H1 (cell line): ENCODE measurements at regions not wholly inside any gene's neighbourhood (a gene's known extent, or its start where the extent isn't known, plus 50 kb on each side); places are given as distances from the start of the nearest gene placed in this dataset.

Source experiments
- CTCF ChIA-PET: fragments of 300-600 bp; sonication (Branson Sonifier 250); formaldehyde crosslinking; loops from one replicate; lab custom pipeline; 2021; ENCODE audit not compliant: partially characterized antibody; lab: Charles Lee
- POLR2A ChIA-PET: fragments of 300-600 bp; sonication (Branson Sonifier 250); formaldehyde crosslinking; loops from one replicate; lab custom pipeline; 2021; ENCODE audit warnings: inconsistent platforms; ENCODE audit not compliant: partially characterized antibody; lab: Charles Lee
- DNase-seq, 2 experiments: peaks; one replicate each; pipeline versions ENCODE4 v3.0.0 to v3.0.0-alpha.2; 2010 to 2022; ENCODE audit warnings: low spot score in 2 of 2, low read depth in 1 of 2, mixed read lengths in 1 of 2
- FAIRE-seq: peaks from 2 replicates; lab custom pipeline; 2011; peaks lifted over from hg19 to GRCh38; lab: Jason Lieb, UNC
- H2AFZ ChIP-seq: 2 replicates; pipeline ENCODE4 v1.8.1; 2012; ENCODE audit warnings: low read length, inconsistent platforms
- H2AK5ac ChIP-seq: 2 replicates; pipeline ENCODE4 v1.6.1; 2013; ENCODE audit warnings: low read depth, low read length
- H2BK120ac ChIP-seq: replicated peaks from 2 replicates; pipeline ENCODE3; 2013; ENCODE audit warnings: low read depth, low read length, inconsistent platforms
- H2BK12ac ChIP-seq: 2 replicates; pipeline ENCODE4 v1.6.1; 2013; ENCODE audit warnings: low read depth, low read length
- H2BK15ac ChIP-seq: 2 replicates; pipeline ENCODE4 v1.6.1; 2013; ENCODE audit warnings: low read length
- H2BK20ac ChIP-seq: 2 replicates; pipeline ENCODE4 v1.6.1; 2013; ENCODE audit warnings: low read length
- H2BK5ac ChIP-seq: 2 replicates; pipeline ENCODE4 v1.6.1; 2013; ENCODE audit warnings: low read depth, low read length
- H3K14ac ChIP-seq: 2 replicates; pipeline ENCODE4 v1.6.1; 2013; ENCODE audit warnings: inconsistent platforms; ENCODE audit not compliant: insufficient read length
- H3K18ac ChIP-seq: 2 replicates; pipeline ENCODE4 v1.6.1; 2013; ENCODE audit warnings: low read length; ENCODE audit errors: extremely low read depth
- H3K23ac ChIP-seq: 2 replicates; pipeline ENCODE4 v1.6.1; 2013; ENCODE audit warnings: inconsistent platforms; ENCODE audit not compliant: insufficient read length
- H3K23me2 ChIP-seq: 2 replicates; pipeline ENCODE4 v1.6.1; 2013; ENCODE audit warnings: low read depth, low read length
- H3K27ac ChIP-seq: 2 replicates; pipeline ENCODE4 v1.6.1; 2011; ENCODE audit warnings: low read depth, low read length, inconsistent platforms
- H3K27me3 ChIP-seq, 4 experiments: replicated peaks in 1 of 4; 1 replicate in 1 of 4; 2 replicates in 3 of 4; pipeline versions ENCODE4 v1.6.1 to v1.8.1; 2011 to 2013; ENCODE audit warnings: low read length in 3 of 4, mild to moderate bottlenecking in 3 of 4, inconsistent platforms in 2 of 4, mixed read lengths in 2 of 4, moderate library complexity in 1 of 4; ENCODE audit not compliant: control insufficient read depth in 3 of 4, insufficient read depth in 3 of 4; ENCODE audit errors: extremely low read depth in 1 of 4
- H3K36me3 ChIP-seq, 4 experiments: 2 replicates each; pipeline versions ENCODE4 v1.6.1 to v1.8.1; 2011 to 2013; ENCODE audit warnings: mild to moderate bottlenecking in 4 of 4, low read length in 3 of 4, moderate library complexity in 2 of 4, control low read depth in 1 of 4, inconsistent platforms in 1 of 4; ENCODE audit not compliant: insufficient read depth in 4 of 4, control insufficient read depth in 2 of 4
- H3K4ac ChIP-seq: replicated peaks from 2 replicates; pipeline ENCODE3; 2013; ENCODE audit warnings: low read length, low read depth, mixed read lengths, inconsistent platforms; ENCODE audit not compliant: insufficient read length
- H3K4me1 ChIP-seq, 4 experiments: replicated peaks in 1 of 4; 1 replicate in 1 of 4; 2 replicates in 3 of 4; pipeline versions ENCODE4 v1.6.1 to v1.8.1; 2011 to 2013; ENCODE audit warnings: low read length in 3 of 4, inconsistent platforms in 2 of 4, mixed read lengths in 1 of 4; ENCODE audit not compliant: insufficient read depth in 4 of 4, control insufficient read depth in 3 of 4
- H3K4me2 ChIP-seq, 2 experiments: 2 replicates each; pipeline versions ENCODE4 v1.6.1 to v1.8.1; 2011 to 2013; ENCODE audit warnings: low read depth in 2 of 2, low read length in 2 of 2, control low read depth in 1 of 2, inconsistent platforms in 1 of 2, mild to moderate bottlenecking in 1 of 2; ENCODE audit not compliant: insufficient read depth in 1 of 2
- H3K4me3 ChIP-seq, 4 experiments: fragments of 200-600, 300-600 bp in 1 of 4; sonication (generic), shearing (Covaris generic), sonication (Bioruptor Twin) in 1 of 4; 2 replicates each; pipeline versions ENCODE4 v1.5.1 to v1.8.1; 2011 to 2016; ENCODE audit warnings: low read length in 4 of 4, low read depth in 3 of 4, control low read depth in 2 of 4, inconsistent platforms in 2 of 4, mild to moderate bottlenecking in 2 of 4, mixed read lengths in 1 of 4, moderate library complexity in 1 of 4; ENCODE audit not compliant: insufficient read depth in 2 of 4; ENCODE audit errors: extremely low read depth in 1 of 4
- H3K56ac ChIP-seq: replicated peaks from 2 replicates; pipeline ENCODE3; 2013; ENCODE audit warnings: low read depth, mild to moderate bottlenecking, mixed read lengths, low read length, inconsistent platforms; ENCODE audit not compliant: insufficient read length
- H3K79me1 ChIP-seq: 2 replicates; pipeline ENCODE4 v1.6.1; 2013; ENCODE audit warnings: low read depth, low read length, control low read depth
- H3K79me2 ChIP-seq, 2 experiments: 2 replicates each; pipeline versions ENCODE4 v1.6.1 to v1.8.1; 2012 to 2013; ENCODE audit warnings: low read length in 2 of 2, mild to moderate bottlenecking in 2 of 2, inconsistent platforms in 1 of 2; ENCODE audit not compliant: insufficient read depth in 2 of 2, control insufficient read depth in 1 of 2
- H3K9ac ChIP-seq, 4 experiments: replicated peaks in 1 of 4; 1 replicate in 1 of 4; 2 replicates in 3 of 4; pipeline versions ENCODE4 v1.6.1 to v1.8.1; 2011 to 2013; ENCODE audit warnings: low read depth in 3 of 4, low read length in 3 of 4, control low read depth in 2 of 4, mild to moderate bottlenecking in 2 of 4, moderate library complexity in 2 of 4, inconsistent platforms in 1 of 4; ENCODE audit errors: extremely low read depth in 1 of 4
- H3K9me3 ChIP-seq, 2 experiments: 2 replicates each; pipeline versions ENCODE4 v1.6.1 to v1.8.1; 2012 to 2013; ENCODE audit warnings: mild to moderate bottlenecking in 2 of 2, moderate library complexity in 2 of 2, control low read depth in 1 of 2, inconsistent platforms in 1 of 2, low read depth in 1 of 2, low read length in 1 of 2, mixed read lengths in 1 of 2; ENCODE audit not compliant: insufficient read depth in 2 of 2
- H4K20me1 ChIP-seq, 2 experiments: replicated peaks in 1 of 2; 2 replicates each; pipeline versions ENCODE3 to v1.8.1; 2011 to 2013; ENCODE audit warnings: inconsistent platforms in 2 of 2, low read length in 2 of 2, mild to moderate bottlenecking in 1 of 2; ENCODE audit not compliant: insufficient read depth in 2 of 2, control insufficient read depth in 1 of 2
- H4K5ac ChIP-seq: 2 replicates; pipeline ENCODE4 v1.6.1; 2013; ENCODE audit warnings: low read length, low read depth, mixed read lengths, inconsistent platforms; ENCODE audit not compliant: insufficient read length
- H4K8ac ChIP-seq: 2 replicates; pipeline ENCODE4 v1.8.0; 2013; ENCODE audit warnings: mild to moderate bottlenecking, moderate library complexity, low read length, inconsistent platforms; ENCODE audit not compliant: insufficient read depth; ENCODE audit errors: extremely low read depth
- H4K91ac ChIP-seq: replicated peaks from 2 replicates; pipeline ENCODE3; 2013; ENCODE audit warnings: low read length, mixed read lengths, inconsistent platforms; ENCODE audit not compliant: insufficient read length
- CBX8 ChIP-seq: fragments of 300-800, 300-1000 bp; sonication (generic); IDR thresholded peaks from 2 replicates; pipeline ENCODE4 v1.7.1; 2016; ENCODE audit warnings: low read depth, low read length, borderline replicate concordance
- CHD2 ChIP-seq: IDR thresholded peaks from 2 replicates; pipeline ENCODE4 v1.6.1; 2012; ENCODE audit warnings: low read length, improper control_type of control experiment
- EP300 ChIP-seq, 2 experiments: IDR thresholded peaks; 1 replicate in 1 of 2; 2 replicates in 1 of 2; pipeline ENCODE4 v1.6.1; 2011 to 2012; ENCODE audit warnings: low read depth in 2 of 2, low read length in 2 of 2, mild to moderate bottlenecking in 2 of 2, borderline replicate concordance in 1 of 2, inconsistent platforms in 1 of 2, moderate library complexity in 1 of 2
- GABPA ChIP-seq: IDR thresholded peaks from 2 replicates; pipeline ENCODE4 v1.6.1; 2011; ENCODE audit warnings: mild to moderate bottlenecking, low read length, moderate library complexity, borderline replicate concordance; ENCODE audit not compliant: insufficient read depth
- GTF2F1 ChIP-seq: IDR thresholded peaks from 2 replicates; pipeline ENCODE4 v1.6.1; 2012; ENCODE audit warnings: low read depth, low read length, improper control_type of control experiment, borderline replicate concordance
- JUND ChIP-seq: IDR thresholded peaks from 2 replicates; pipeline ENCODE4 v1.6.1; 2011; ENCODE audit warnings: mild to moderate bottlenecking, improper control_type of control experiment, low read length
- RFX5 ChIP-seq: IDR thresholded peaks from 2 replicates; pipeline ENCODE4 v1.6.1; 2011; ENCODE audit warnings: low read depth, low read length, improper control_type of control experiment, borderline replicate concordance
- RNF2 ChIP-seq: fragments of 200-900, 300-1000 bp; sonication (generic); IDR thresholded peaks from 2 replicates; pipeline ENCODE4 v1.7.1; 2016; ENCODE audit warnings: borderline replicate concordance, low read depth, mild to moderate bottlenecking, antibody characterized with exemption, low read length; ENCODE audit not compliant: poor library complexity, severe bottlenecking; ENCODE audit errors: missing control alignments
- SAP30 ChIP-seq: fragments of 300-600 bp; sonication (generic); IDR thresholded peaks from 2 replicates; pipeline ENCODE4 v1.7.1; 2012; ENCODE audit warnings: low read length, moderate library complexity, mild to moderate bottlenecking, inconsistent platforms; ENCODE audit not compliant: insufficient read depth, insufficient replicate concordance
- TBP ChIP-seq: IDR thresholded peaks from 2 replicates; pipeline ENCODE4 v1.6.1; 2011; ENCODE audit warnings: low read depth, low read length, improper control_type of control experiment
- TEAD4 ChIP-seq: IDR thresholded peaks from 2 replicates; pipeline ENCODE4 v1.6.1; 2012; ENCODE audit warnings: low read depth, low read length, inconsistent platforms, mixed read lengths
- WGBS, 2 experiments: shearing (Covaris generic) in 1 of 2; methylation state at CpG; one replicate each; pipeline versions ENCODE4 v1.1.6 to v1.1.7; 2013 to 2015; ENCODE audit warnings: low lambda C conversion rate in 2 of 2, mixed read lengths in 2 of 2, inconsistent platforms in 1 of 2, low coverage in 1 of 2, missing lambda C conversion rate in 1 of 2; ENCODE audit not compliant: insufficient replicate concordance in 2 of 2, insufficient coverage in 1 of 2, insufficient read length in 1 of 2; ENCODE audit errors: extremely low coverage in 1 of 2, missing lambda C conversion rate in 1 of 2; 5-methylcytosine and 5-hydroxymethylcytosine counted together

DNA sequence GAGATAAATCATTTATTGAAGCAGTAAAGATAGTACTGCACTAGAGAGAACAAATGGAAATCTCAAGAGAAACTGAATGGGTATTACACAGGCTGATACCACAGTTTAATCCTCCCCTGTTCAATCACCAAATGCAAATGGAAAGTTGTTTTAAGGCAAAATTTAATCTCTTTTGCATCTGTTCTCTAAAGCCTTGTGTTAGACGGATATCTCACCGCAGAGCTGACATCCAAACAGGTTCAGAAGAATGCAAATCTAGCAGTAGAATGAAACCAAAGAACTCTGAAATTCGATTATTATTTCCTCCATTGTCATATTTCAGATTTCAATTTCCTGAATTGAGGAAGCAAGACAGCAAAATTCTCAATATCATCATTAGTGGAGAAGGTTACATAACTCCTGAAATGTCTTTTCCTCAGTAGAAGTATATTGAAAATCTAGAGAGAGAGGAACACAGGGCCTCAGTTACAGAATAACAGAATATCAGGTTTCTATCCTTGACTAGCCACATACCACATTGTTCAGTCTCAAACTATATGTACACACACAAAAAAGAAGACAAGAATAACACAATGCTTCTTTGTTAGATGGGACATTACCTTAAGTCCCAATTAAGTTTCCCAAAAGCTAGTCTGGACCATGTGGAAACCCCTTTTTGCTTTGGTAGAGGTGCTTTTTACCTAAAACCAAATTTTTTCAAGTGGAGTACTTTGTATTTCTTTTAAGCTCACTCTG is 94.1 kb upstream of the BANK1 start:
- Histone ChIP-seq H2AFZ (no peak overlapping the region), H3K23ac (no peak overlapping the region), H3K23me2 (no peaks in the 10 kb centered on the region), H3K18ac (no peak overlapping the region), H3K14ac (no peak overlapping the region), H2BK15ac (no peak overlapping the region), H3K27ac (no peak overlapping the region), H2BK5ac (no peak overlapping the region), H3K27me3 (no peaks in the 10 kb centered on the region), H3K79me1 (no peaks in the 10 kb centered on the region), H4K8ac (no peak overlapping the region), H4K91ac (no peak overlapping the region), H2BK120ac (no peak overlapping the region), H2AK5ac (no peak overlapping the region), H4K5ac (no peak overlapping the region), H3K79me2 (no peaks in the 10 kb centered on the region), H2BK20ac (no peak overlapping the region), H3K9me3 (no peaks in the 10 kb centered on the region), H3K36me3 (no peaks in the 10 kb centered on the region), H3K4me3 (no peak overlapping the region), H3K4ac (no peak overlapping the region), H3K56ac (no peak overlapping the region), H3K9ac (no peak overlapping the region), H4K20me1 (no peaks in the 10 kb centered on the region), H3K4me2 (no peak overlapping the region), H2BK12ac (no peak overlapping the region), H3K4me1 (no peaks in the 10 kb centered on the region)
- FAIRE-seq (no peak), DNase-seq (no peak)
- POLR2A ChIA-PET = no interaction called here
- WGBS, 2 experiments = 77% methylated on average over 3 of the region's 3 CpGs; no CpG with 5 or more reads in 1 of the 2 experiments
- CTCF ChIA-PET = no interaction called here
- no peak for TF ChIP-seq CHD2
- TF ChIP-seq RFX5 = no peak
- TF ChIP-seq TEAD4 = no peak
- TF ChIP-seq TBP = no peak
- no peak for TF ChIP-seq GTF2F1
- TF ChIP-seq CBX8 = no peak
- no peak for TF ChIP-seq RNF2
- TF ChIP-seq SAP30 = no peak
- no peak for TF ChIP-seq EP300 (IDR thresholded peaks at IDR 0.05; ENCODE audit: borderline replicate concordance in 1 of 2, low read depth in 2 of 2, low read length in 2 of 2)
- TF ChIP-seq GABPA = no peak
- TF ChIP-seq JUND = no peak
